ENCODE measurements at regions not wholly inside any gene's neighbourhood (a gene's known extent, or its start where the extent isn't known, plus 50 kb on each side); places are given as distances from the start of the nearest gene placed in this dataset.
A peak's percentile ranks its signal among the peaks of the same experiment; 100 is the strongest.

- Histone ChIP-seq H2BK120ac (ENCODE audit: low read depth, low read length) (no peak overlapping the region), H3K79me1 (ENCODE audit: low read depth, low read length) (no peaks in the 10 kb centered on the region), H3K4me1 (ENCODE audit: control insufficient read depth in 2 of 2, insufficient read depth in 1 of 2, low read depth in 1 of 2, low read length in 2 of 2) (no peaks in the 10 kb centered on the region), H2AK5ac (ENCODE audit: low read depth, low read length) (no peak overlapping the region), H3K18ac (ENCODE audit: low read length) (no peak overlapping the region), H2BK5ac (ENCODE audit: low read length) (no peak overlapping the region), H3K27me3 (ENCODE audit: control insufficient read depth in 3 of 3, insufficient read depth in 3 of 3, low read depth in 1 of 3, low read length in 3 of 3) (no peaks in the 10 kb centered on the region), H3K4me2 (ENCODE audit: insufficient read depth, low read length, poor library complexity, severe bottlenecking) (no peak overlapping the region), H3K4ac (ENCODE audit: low read length) (no peak overlapping the region), H3K14ac (ENCODE audit: low read length) (no peak overlapping the region), H2AFZ (ENCODE audit: low read length) (no peak overlapping the region), H3K36me3 (replicated peaks in 1 of 2; ENCODE audit: control insufficient read depth in 2 of 2, insufficient read depth in 2 of 2, low read length in 2 of 2) (no peaks in the 10 kb centered on the region), H2BK15ac (ENCODE audit: low read length) (no peak overlapping the region), H3K4me3 (ENCODE audit: low read length in 2 of 2) (no peak overlapping the region), H4K8ac (ENCODE audit: low read depth, low read length) (no peak overlapping the region), H3K23ac (ENCODE audit: low read depth, low read length, poor library complexity) (no peak overlapping the region), H4K91ac (ENCODE audit: low read depth, low read length, poor library complexity) (no peak overlapping the region), H3K27ac (replicated peaks; ENCODE audit: low read length) (no peak overlapping the region), H2BK12ac (ENCODE audit: low read length) (no peak overlapping the region), H3K9ac (ENCODE audit: low read depth, low read length, poor library complexity) (no peak overlapping the region), H3K9me3 (replicated peaks in 1 of 2; ENCODE audit: control insufficient read depth in 2 of 2, insufficient read depth in 1 of 2, low read depth in 1 of 2, low read length in 2 of 2) (no peaks in the 10 kb centered on the region)
- DNase-seq (ENCODE audit: low spot score), result no peak
- no CpG with 5 or more reads among the region's 1 CpG for WGBS, 2 donors (ENCODE audit: extremely low coverage in 2 of 2, insufficient read length in 2 of 2, insufficient replicate concordance in 1 of 2)
Observed at GRCh38 chr2:7601990-7602389, 684.8 kb downstream of the RNF144A start.

DNA sequence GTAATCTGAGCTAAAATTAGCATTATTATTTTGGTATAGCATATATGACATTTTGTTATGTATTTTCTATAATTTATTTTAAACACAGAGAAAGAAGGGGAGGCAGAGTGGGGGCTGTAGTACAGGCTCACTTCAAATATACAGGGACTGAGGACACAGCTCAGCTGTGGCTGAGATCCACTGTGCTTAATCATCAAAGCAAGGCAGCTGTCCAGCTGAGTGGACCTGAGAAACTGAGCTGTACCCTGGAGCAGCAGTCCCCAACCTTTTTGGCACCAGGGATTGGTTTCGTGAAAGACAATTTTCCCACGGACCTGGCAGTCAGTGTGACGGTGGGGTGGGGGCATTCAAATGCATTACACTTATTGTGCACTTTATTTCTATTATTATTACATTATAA lies 687.2 kb downstream of the RNF144A start:
- Histone ChIP-seq H3K27ac (replicated peaks; ENCODE audit: low read length) (no peak overlapping the region), H3K4ac (ENCODE audit: low read length) (no peak overlapping the region), H4K91ac (ENCODE audit: low read depth, low read length, poor library complexity) (no peak overlapping the region), H3K36me3 (replicated peaks in 1 of 2; ENCODE audit: control insufficient read depth in 2 of 2, insufficient read depth in 2 of 2, low read length in 2 of 2) (no peaks in the 10 kb centered on the region), H3K18ac (ENCODE audit: low read length) (no peak overlapping the region), H2BK15ac (ENCODE audit: low read length) (no peak overlapping the region), H3K27me3 (ENCODE audit: control insufficient read depth in 3 of 3, insufficient read depth in 3 of 3, low read depth in 1 of 3, low read length in 3 of 3) (no peaks in the 10 kb centered on the region), H2BK5ac (ENCODE audit: low read length) (no peak overlapping the region), H3K9ac (ENCODE audit: low read depth, low read length, poor library complexity) (no peak overlapping the region), H4K8ac (ENCODE audit: low read depth, low read length) (no peak overlapping the region), H3K4me1 (ENCODE audit: control insufficient read depth in 2 of 2, insufficient read depth in 1 of 2, low read depth in 1 of 2, low read length in 2 of 2) (peaks cover 0 to 6% of the 10 kb centered on the region in 2 donors), H2BK12ac (ENCODE audit: low read length) (no peak overlapping the region), H2AK5ac (ENCODE audit: low read depth, low read length) (no peak overlapping the region), H2AFZ (ENCODE audit: low read length) (no peak overlapping the region), H3K4me3 (ENCODE audit: low read length in 2 of 2) (no peak overlapping the region), H3K9me3 (replicated peaks in 1 of 2; ENCODE audit: control insufficient read depth in 2 of 2, insufficient read depth in 1 of 2, low read depth in 1 of 2, low read length in 2 of 2) (no peaks in the 10 kb centered on the region), H3K23ac (ENCODE audit: low read depth, low read length, poor library complexity) (no peak overlapping the region), H2BK120ac (ENCODE audit: low read depth, low read length) (no peak overlapping the region), H3K14ac (ENCODE audit: low read length) (no peak overlapping the region), H3K79me1 (ENCODE audit: low read depth, low read length) (no peaks in the 10 kb centered on the region), H3K4me2 (ENCODE audit: insufficient read depth, low read length, poor library complexity, severe bottlenecking) (no peak overlapping the region)
- no peak for DNase-seq (ENCODE audit: low spot score)
- no CpG with 5 or more reads among the region's 3 CpGs for WGBS, 2 donors (ENCODE audit: extremely low coverage in 2 of 2, insufficient read length in 2 of 2, insufficient replicate concordance in 1 of 2)

DNA sequence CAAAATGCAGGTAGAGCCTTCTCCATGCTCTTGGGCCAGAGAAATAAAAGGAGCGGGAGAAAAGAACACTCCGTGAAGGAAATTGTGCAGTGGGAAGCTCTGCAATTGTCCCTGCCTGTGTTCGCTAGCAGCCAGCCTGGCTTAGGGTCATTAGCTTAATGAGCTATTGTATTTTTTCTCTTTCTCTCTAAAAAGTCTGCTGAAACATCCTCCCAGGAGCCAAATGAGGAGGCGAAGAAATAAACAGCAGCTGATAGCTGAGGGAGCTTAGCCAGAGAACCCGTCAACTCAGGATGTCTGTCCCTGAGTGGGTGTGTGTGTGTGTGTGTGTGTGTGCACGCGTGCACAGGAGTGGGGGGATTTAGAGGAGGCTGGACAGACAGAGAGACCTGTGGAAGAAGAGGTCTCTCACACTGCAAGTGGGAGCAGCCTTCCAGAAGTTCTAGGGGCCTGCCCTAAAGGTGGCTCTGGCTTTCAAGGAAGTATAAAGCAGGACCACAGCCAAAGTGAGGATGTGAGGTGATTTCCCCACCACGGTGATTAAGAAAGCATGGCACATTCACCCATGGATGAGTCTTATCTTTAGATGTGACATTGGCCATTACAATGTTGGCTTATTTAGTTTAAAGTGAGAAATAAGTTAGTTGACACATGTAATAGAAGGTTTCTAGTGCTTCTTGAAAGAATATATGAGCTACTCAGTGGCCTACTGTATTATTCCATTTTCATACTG lies 690.4 kb downstream of the RNF144A start:
- Histone ChIP-seq H3K14ac (ENCODE audit: low read length) (no peak overlapping the region), H3K4me2 (ENCODE audit: insufficient read depth, low read length, poor library complexity, severe bottlenecking) (no peak overlapping the region), H2BK5ac (ENCODE audit: low read length) (no peak overlapping the region), H4K91ac (ENCODE audit: low read depth, low read length, poor library complexity) (no peak overlapping the region), H3K79me1 (ENCODE audit: low read depth, low read length) (no peaks in the 10 kb centered on the region), H3K4ac (ENCODE audit: low read length) (no peak overlapping the region), H2BK12ac (ENCODE audit: low read length) (no peak overlapping the region), H3K9me3 (replicated peaks in 1 of 2; ENCODE audit: control insufficient read depth in 2 of 2, insufficient read depth in 1 of 2, low read depth in 1 of 2, low read length in 2 of 2) (no peaks in the 10 kb centered on the region), H3K36me3 (replicated peaks in 1 of 2; ENCODE audit: control insufficient read depth in 2 of 2, insufficient read depth in 2 of 2, low read length in 2 of 2) (no peaks in the 10 kb centered on the region), H2AFZ (ENCODE audit: low read length) (no peak overlapping the region), H2AK5ac (ENCODE audit: low read depth, low read length) (no peak overlapping the region), H3K27ac (replicated peaks; ENCODE audit: low read length) (peak overlapping the region; percentile 39), H3K27me3 (ENCODE audit: control insufficient read depth in 3 of 3, insufficient read depth in 3 of 3, low read depth in 1 of 3, low read length in 3 of 3) (no peaks in the 10 kb centered on the region), H3K18ac (ENCODE audit: low read length) (no peak overlapping the region), H4K8ac (ENCODE audit: low read depth, low read length) (no peak overlapping the region), H3K9ac (ENCODE audit: low read depth, low read length, poor library complexity) (no peak overlapping the region), H2BK120ac (ENCODE audit: low read depth, low read length) (no peak overlapping the region), H3K4me1 (ENCODE audit: control insufficient read depth in 2 of 2, insufficient read depth in 1 of 2, low read depth in 1 of 2, low read length in 2 of 2) (peaks cover 0 to 7% of the 10 kb centered on the region in 2 donors), H3K4me3 (ENCODE audit: low read length in 2 of 2) (no peak overlapping the region), H3K23ac (ENCODE audit: low read depth, low read length, poor library complexity) (no peak overlapping the region), H2BK15ac (ENCODE audit: low read length) (no peak overlapping the region)
- peak; percentile 17 for DNase-seq (ENCODE audit: low spot score)
- WGBS, 2 donors (ENCODE audit: extremely low coverage in 2 of 2, insufficient read length in 2 of 2, insufficient replicate concordance in 1 of 2), result no CpG with 5 or more reads among the region's 8 CpGs

- H2AK5ac ChIP-seq (ENCODE audit: low read depth, low read length), result peak overlapping the region; percentile 85
- H3K9ac ChIP-seq (ENCODE audit: low read depth, low read length, poor library complexity), result no peak overlapping the region
- peak overlapping the region; percentile 41 for H2AFZ ChIP-seq (ENCODE audit: low read length)
- no peak overlapping the region for H2BK120ac ChIP-seq (ENCODE audit: low read depth, low read length)
- H3K4me2 ChIP-seq (ENCODE audit: insufficient read depth, low read length, poor library complexity, severe bottlenecking), result no peak overlapping the region
- no CpG with 5 or more reads among the region's 7 CpGs for WGBS, 2 donors (ENCODE audit: extremely low coverage in 2 of 2, insufficient read length in 2 of 2, insufficient replicate concordance in 1 of 2)
- H2BK12ac ChIP-seq (ENCODE audit: low read length), result peak overlapping the region; percentile 79
- peaks cover 0 to 7% of the 10 kb centered on the region in 2 donors for H3K4me1 ChIP-seq (ENCODE audit: control insufficient read depth in 2 of 2, insufficient read depth in 1 of 2, low read depth in 1 of 2, low read length in 2 of 2)
- H3K27me3 ChIP-seq (ENCODE audit: control insufficient read depth in 3 of 3, insufficient read depth in 3 of 3, low read depth in 1 of 3, low read length in 3 of 3), result no peaks in the 10 kb centered on the region
- no peaks in the 10 kb centered on the region for H3K36me3 ChIP-seq (replicated peaks in 1 of 2; ENCODE audit: control insufficient read depth in 2 of 2, insufficient read depth in 2 of 2, low read length in 2 of 2)
- H2BK15ac ChIP-seq (ENCODE audit: low read length), result peak overlapping the region; percentile 82
- H3K18ac ChIP-seq (ENCODE audit: low read length), result peak overlapping the region; percentile 58
- no peak overlapping the region for H4K91ac ChIP-seq (ENCODE audit: low read depth, low read length, poor library complexity)
- H3K14ac ChIP-seq (ENCODE audit: low read length), result no peak overlapping the region
- H3K27ac ChIP-seq (replicated peaks; ENCODE audit: low read length), result no peak overlapping the region
- H3K23ac ChIP-seq (ENCODE audit: low read depth, low read length, poor library complexity), result no peak overlapping the region
- H3K79me1 ChIP-seq (ENCODE audit: low read depth, low read length), result no peaks in the 10 kb centered on the region
- no peak overlapping the region for H3K4me3 ChIP-seq (ENCODE audit: low read length in 2 of 2)
- no peak overlapping the region for H4K8ac ChIP-seq (ENCODE audit: low read depth, low read length)
- no peaks in the 10 kb centered on the region for H3K9me3 ChIP-seq (replicated peaks in 1 of 2; ENCODE audit: control insufficient read depth in 2 of 2, insufficient read depth in 1 of 2, low read depth in 1 of 2, low read length in 2 of 2)
- no peak overlapping the region for H3K4ac ChIP-seq (ENCODE audit: low read length)
- no peak for DNase-seq (ENCODE audit: low spot score)
- no peak overlapping the region for H2BK5ac ChIP-seq (ENCODE audit: low read length)
Observed at GRCh38 chr2:7609556-7609955, 692.3 kb downstream of the RNF144A start.

All from neuronal stem cell (in vitro differentiated cells).